Mesenchymal stem cell (in vitro differentiated cells and primary cell): ENCODE measurements at regions not wholly inside any gene's neighbourhood (a gene's known extent, or its start where the extent isn't known, plus 50 kb on each side); places are given as distances from the start of the nearest gene placed in this dataset.

Experiments
- DNase-seq: peaks from one replicate; pipeline ENCODE4 v3.0.0-alpha.2; 2013
- H2AFZ ChIP-seq: one replicate; pipeline ENCODE4 v1.6.1; 2013; ENCODE audit warnings: low read depth, mild to moderate bottlenecking, control low read depth, inconsistent platforms, low read length, moderate library complexity
- H2AK5ac ChIP-seq: 2 replicates; pipeline ENCODE4 v1.6.1; 2013; ENCODE audit warnings: low read length, moderate library complexity, mild to moderate bottlenecking, inconsistent platforms; ENCODE audit not compliant: severe bottlenecking
- H2BK120ac ChIP-seq: one replicate; pipeline ENCODE4 v1.6.1; 2013; ENCODE audit warnings: low read depth, mild to moderate bottlenecking, inconsistent platforms, low read length, moderate library complexity
- H2BK12ac ChIP-seq, 2 experiments: one replicate each; pipeline ENCODE4 v1.6.1; 2013; ENCODE audit warnings: inconsistent platforms in 2 of 2, low read length in 2 of 2, mild to moderate bottlenecking in 2 of 2, moderate library complexity in 2 of 2, control low read depth in 1 of 2
- H2BK15ac ChIP-seq: one replicate; pipeline ENCODE4 v1.6.1; 2013; ENCODE audit warnings: mild to moderate bottlenecking, low read depth, inconsistent platforms; ENCODE audit not compliant: poor library complexity, severe bottlenecking
- H2BK5ac ChIP-seq: 2 replicates; pipeline ENCODE4 v1.6.1; 2013; ENCODE audit warnings: low read depth, mild to moderate bottlenecking, low read length, control low read depth, inconsistent platforms; ENCODE audit not compliant: poor library complexity, severe bottlenecking
- H3K14ac ChIP-seq, 2 experiments: one replicate each; pipeline ENCODE4 v1.6.1; 2013; ENCODE audit warnings: inconsistent platforms in 2 of 2, low read length in 2 of 2, control low read depth in 1 of 2, mild to moderate bottlenecking in 1 of 2, moderate library complexity in 1 of 2
- H3K18ac ChIP-seq, 2 experiments: one replicate each; pipeline ENCODE4 v1.6.1; 2013; ENCODE audit warnings: inconsistent platforms in 2 of 2, low read length in 2 of 2, control low read depth in 1 of 2, low read depth in 1 of 2, mild to moderate bottlenecking in 1 of 2
- H3K23ac ChIP-seq, 2 experiments: one replicate each; pipeline ENCODE4 v1.6.1; 2013; ENCODE audit warnings: inconsistent platforms in 2 of 2, low read length in 2 of 2, mild to moderate bottlenecking in 2 of 2, moderate library complexity in 2 of 2, control low read depth in 1 of 2
- H3K27ac ChIP-seq: 2 replicates; pipeline ENCODE4 v1.5.1; 2013; ENCODE audit warnings: mild to moderate bottlenecking, moderate library complexity, low read length, control low read depth, inconsistent platforms; ENCODE audit not compliant: poor library complexity, severe bottlenecking
- H3K27me3 ChIP-seq, 2 experiments: 2 replicates each; pipeline versions ENCODE4 v1.6.1 to v1.7.0; 2013; ENCODE audit warnings: low read length in 2 of 2, mild to moderate bottlenecking in 2 of 2, moderate library complexity in 2 of 2, control low read depth in 1 of 2, inconsistent platforms in 1 of 2; ENCODE audit not compliant: control insufficient read depth in 1 of 2, insufficient read depth in 1 of 2
- H3K36me3 ChIP-seq, 2 experiments: 2 replicates each; pipeline versions ENCODE4 v1.6.1 to v1.7.0; 2013; ENCODE audit warnings: low read length in 2 of 2, control low read depth in 1 of 2, inconsistent platforms in 1 of 2, low read depth in 1 of 2, mild to moderate bottlenecking in 1 of 2; ENCODE audit not compliant: insufficient read depth in 2 of 2, control insufficient read depth in 1 of 2
- H3K4ac ChIP-seq, 2 experiments: one replicate each; pipeline ENCODE4 v1.6.1; 2013; ENCODE audit warnings: inconsistent platforms in 2 of 2, low read length in 2 of 2, mild to moderate bottlenecking in 2 of 2, moderate library complexity in 2 of 2, control low read depth in 1 of 2, low read depth in 1 of 2
- H3K4me1 ChIP-seq: 2 replicates; pipeline ENCODE4 v1.6.1; 2013; ENCODE audit warnings: low read depth, low read length, control low read depth; ENCODE audit not compliant: control insufficient read depth, insufficient read depth
- H3K4me2 ChIP-seq: 2 replicates; pipeline ENCODE4 v1.6.1; 2013; ENCODE audit warnings: low read length, mild to moderate bottlenecking, inconsistent platforms; ENCODE audit not compliant: poor library complexity, severe bottlenecking
- H3K4me3 ChIP-seq, 2 experiments: 2 replicates each; pipeline versions ENCODE4 v1.5.1 to v1.7.0; 2013; ENCODE audit warnings: low read length in 2 of 2, mild to moderate bottlenecking in 2 of 2, control low read depth in 1 of 2, low read depth in 1 of 2; ENCODE audit not compliant: insufficient read depth in 1 of 2
- H3K79me1 ChIP-seq: replicated peaks from 2 replicates; pipeline ENCODE4 v1.6.1; 2013; ENCODE audit warnings: mild to moderate bottlenecking, control low read depth, low read length, inconsistent platforms; ENCODE audit not compliant: poor library complexity, severe bottlenecking
- H3K9ac ChIP-seq: 2 replicates; pipeline ENCODE4 v1.7.0; 2013; ENCODE audit warnings: mild to moderate bottlenecking, low read length, moderate library complexity
- H3K9me3 ChIP-seq: 2 replicates; pipeline ENCODE4 v1.7.0; 2013; ENCODE audit warnings: mild to moderate bottlenecking, low read length; ENCODE audit not compliant: control insufficient read depth
- H4K8ac ChIP-seq: one replicate; pipeline ENCODE4 v1.6.1; 2013; ENCODE audit warnings: inconsistent platforms, mild to moderate bottlenecking, low read length, moderate library complexity
- H4K91ac ChIP-seq: one replicate; pipeline ENCODE4 v1.6.1; 2013; ENCODE audit warnings: mild to moderate bottlenecking, low read length, inconsistent platforms
- WGBS: methylation state at CpG from one replicate; pipeline ENCODE4 v1.1.7; 2013; ENCODE audit warnings: mixed read lengths; 5-methylcytosine and 5-hydroxymethylcytosine counted together

GRCh38 chr13:44750630-44751029 lies 174.5 kb upstream of the TSC22D1 start:
- Histone ChIP-seq H3K9ac (no peak overlapping the region), H2BK5ac (no peak overlapping the region), H3K27me3 (no peaks in the 10 kb centered on the region), H3K27ac (no peak overlapping the region), H3K4me1 (peaks cover 3% of the 10 kb centered on the region), H2BK120ac (no peak overlapping the region), H3K4me3 (no peak overlapping the region), H3K23ac (no peak overlapping the region), H3K14ac (no peak overlapping the region), H2BK12ac (no peak overlapping the region), H2AK5ac (peak overlapping the region; percentile 6), H3K36me3 (no peaks in the 10 kb centered on the region), H3K4ac (no peak overlapping the region), H3K18ac (no peak overlapping the region), H3K79me1 (no peaks in the 10 kb centered on the region), H4K91ac (no peak overlapping the region), H4K8ac (no peak overlapping the region), H3K4me2 (no peak overlapping the region), H3K9me3 (no peaks in the 10 kb centered on the region), H2AFZ (no peak overlapping the region), H2BK15ac (no peak overlapping the region)
- 95% methylated on average over 1 of the region's 1 CpG for WGBS
- DNase-seq, result no peak

GRCh38 chr13:44749906-44750305 lies 173.8 kb upstream of the TSC22D1 start:
- H2BK15ac ChIP-seq, result no peak overlapping the region
- H3K9ac ChIP-seq, result no peak overlapping the region

GRCh38 chr13:44748439-44748838 lies 172.3 kb upstream of the TSC22D1 start:
- no peak overlapping the region for H4K91ac ChIP-seq
- no CpG with 5 or more reads among the region's 1 CpG for WGBS
- H3K79me1 ChIP-seq, result no peaks in the 10 kb centered on the region
- H3K9me3 ChIP-seq, result peaks cover 9% of the 10 kb centered on the region
- H3K14ac ChIP-seq, result no peak overlapping the region
- H3K23ac ChIP-seq, result no peak overlapping the region
- H3K27me3 ChIP-seq, result no peaks in the 10 kb centered on the region
- H4K8ac ChIP-seq, result no peak overlapping the region
- no peak overlapping the region for H3K27ac ChIP-seq
- no peak overlapping the region for H2BK12ac ChIP-seq
- H3K4me2 ChIP-seq, result no peak overlapping the region
- H3K4ac ChIP-seq, result no peak overlapping the region
- no peak overlapping the region for H2AFZ ChIP-seq
- no peak overlapping the region for H2AK5ac ChIP-seq
- no peak for DNase-seq
- H2BK15ac ChIP-seq, result no peak overlapping the region
- H3K9ac ChIP-seq, result no peak overlapping the region
- no peak overlapping the region for H2BK120ac ChIP-seq
- H3K4me1 ChIP-seq, result peaks cover 3% of the 10 kb centered on the region
- no peak overlapping the region for H3K4me3 ChIP-seq
- no peak overlapping the region for H3K18ac ChIP-seq
- H2BK5ac ChIP-seq, result no peak overlapping the region
- H3K36me3 ChIP-seq, result no peaks in the 10 kb centered on the region

More at GRCh38 chr13:44749906-44750305, 173.8 kb upstream of the TSC22D1 start:
- Histone ChIP-seq H3K23ac (no peak overlapping the region), H4K91ac (no peak overlapping the region), H3K4me2 (no peak overlapping the region), H4K8ac (no peak overlapping the region), H3K27me3 (no peaks in the 10 kb centered on the region), H3K18ac (no peak overlapping the region), H3K4me3 (no peak overlapping the region), H3K4me1 (peaks cover 3% of the 10 kb centered on the region), H3K14ac (no peak overlapping the region), H2BK12ac (no peak overlapping the region), H3K9me3 (no peaks in the 10 kb centered on the region), H2AFZ (no peak overlapping the region), H3K36me3 (no peaks in the 10 kb centered on the region), H2BK5ac (no peak overlapping the region), H2BK120ac (no peak overlapping the region), H3K27ac (no peak overlapping the region), H2AK5ac (no peak overlapping the region), H3K4ac (no peak overlapping the region), H3K79me1 (no peaks in the 10 kb centered on the region)
- no peak for DNase-seq
- WGBS, result 50% methylated on average over 2 of the region's 2 CpGs

GRCh38 chr13:44747179-44747578 lies 171.0 kb upstream of the TSC22D1 start:
- no peak overlapping the region for H2AK5ac ChIP-seq
- 72% methylated on average over 4 of the region's 4 CpGs for WGBS
- no peaks in the 10 kb centered on the region for H3K27me3 ChIP-seq
- DNase-seq, result no peak
- no peaks in the 10 kb centered on the region for H3K79me1 ChIP-seq
- no peak overlapping the region for H3K14ac ChIP-seq
- no peak overlapping the region for H3K18ac ChIP-seq
- H3K4me2 ChIP-seq, result no peak overlapping the region
- H4K8ac ChIP-seq, result no peak overlapping the region
- no peak overlapping the region for H3K9ac ChIP-seq
- no peak overlapping the region for H2AFZ ChIP-seq
- no peak overlapping the region for H4K91ac ChIP-seq
- peaks cover 2% of the 10 kb centered on the region for H3K4me1 ChIP-seq
- H3K23ac ChIP-seq, result no peak overlapping the region
- H2BK12ac ChIP-seq, result peak overlapping the region; percentile 32 to 69
- H3K9me3 ChIP-seq, result peaks cover 11% of the 10 kb centered on the region
- H3K27ac ChIP-seq, result no peak overlapping the region
- H2BK15ac ChIP-seq, result peak overlapping the region; percentile 34
- no peak overlapping the region for H3K4ac ChIP-seq
- H2BK5ac ChIP-seq, result no peak overlapping the region
- no peaks in the 10 kb centered on the region for H3K36me3 ChIP-seq
- no peak overlapping the region for H3K4me3 ChIP-seq
- H2BK120ac ChIP-seq, result no peak overlapping the region
